GM19468 (cell line): ENCODE measurements at regions not wholly inside any gene's neighbourhood (a gene's known extent, or its start where the extent isn't known, plus 50 kb on each side); places are given as distances from the start of the nearest gene placed in this dataset.

Experiments used
- ATAC-seq: cut with Tn5 transposase; IDR thresholded peaks from one replicate; pipeline ENCODE4 v1.9.1; 2021; ENCODE audit warnings: mild to moderate bottlenecking, moderate library complexity, moderate number of reproducible peaks; ENCODE audit not compliant: unreplicated experiment; ENCODE audit errors: extremely low read depth

DNA sequence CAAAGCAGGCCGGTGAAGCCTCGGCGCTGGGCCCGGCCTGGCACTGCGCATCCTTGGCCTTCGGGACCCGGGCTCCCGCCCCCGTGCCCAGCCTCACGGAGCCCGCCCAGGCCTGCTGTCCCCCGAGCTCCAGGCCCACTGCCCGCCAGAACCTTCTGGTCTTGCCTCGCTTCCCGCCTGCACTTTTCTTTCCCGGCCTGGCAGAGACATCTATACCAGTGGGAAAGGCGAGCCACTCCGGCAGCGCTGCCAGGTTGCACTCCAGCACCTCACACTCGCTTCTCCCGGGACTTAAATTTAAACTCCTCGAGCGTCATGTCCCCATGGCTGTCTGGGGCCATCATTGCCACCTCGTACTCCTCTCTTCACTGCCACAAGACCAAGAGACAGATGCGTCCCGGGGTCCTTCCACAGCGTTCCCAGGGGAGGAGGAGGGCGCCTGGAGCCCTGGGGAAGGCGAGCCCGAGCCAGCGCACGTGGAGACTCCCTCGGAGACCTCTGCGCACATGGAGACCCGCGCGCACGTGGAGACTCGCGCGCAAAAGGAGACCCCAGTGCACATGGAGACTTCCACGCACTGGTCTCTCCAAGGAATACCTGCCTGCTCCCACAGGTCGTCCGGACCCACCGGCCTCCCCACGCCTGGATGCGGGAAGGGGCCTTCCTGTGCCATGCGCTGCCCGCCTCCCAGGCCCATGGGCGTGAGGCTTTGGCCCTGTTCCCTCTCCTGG lies 253.1 kb upstream of the SALL3 start:
- ATAC-seq, result no peak

DNA sequence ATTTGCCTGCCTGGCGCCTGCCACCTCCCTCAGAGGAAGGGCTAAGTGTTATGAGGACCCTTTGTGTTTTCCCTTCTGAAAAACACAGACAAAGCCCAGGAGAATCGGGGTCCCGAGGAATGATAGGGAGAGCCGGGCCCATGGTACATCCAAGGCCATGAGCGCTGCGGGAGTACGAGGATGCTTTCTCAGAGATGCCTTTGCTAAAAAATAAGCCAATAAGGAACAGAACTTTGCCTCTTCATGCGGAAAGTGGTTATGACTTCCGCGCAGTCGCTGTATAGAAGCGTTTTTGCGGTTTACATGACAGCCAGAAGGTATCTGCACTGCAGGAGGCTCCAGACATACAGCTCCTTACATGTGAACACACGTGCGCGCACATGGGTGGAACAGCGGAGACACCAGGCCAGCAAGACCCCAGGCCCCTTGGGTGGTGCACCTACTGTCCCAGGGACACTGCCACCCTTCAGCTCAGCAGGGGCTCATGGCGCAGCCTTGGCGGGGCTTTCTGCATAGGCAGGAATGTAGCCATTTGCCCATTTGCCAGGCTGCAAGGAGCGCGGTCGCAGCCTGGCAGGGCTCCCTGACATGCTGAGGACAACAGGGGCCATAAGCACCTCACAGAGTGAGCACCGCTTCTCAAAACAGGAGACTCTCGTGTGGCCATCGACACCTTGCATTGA lies 252.4 kb upstream of the SALL3 start:
- ATAC-seq, result no peak

GRCh38 chr18:78727877-78728783 lies 251.5 kb upstream of the SALL3 start:
- no peak for ATAC-seq

GRCh38 chr18:78728784-78729467 lies 250.7 kb upstream of the SALL3 start:
- ATAC-seq, result no peak

GRCh38 chr18:78730546-78730945 lies 249.1 kb upstream of the SALL3 start:
- no peak for ATAC-seq

- no peak for ATAC-seq
Observed at GRCh38 chr18:78731016-78731397, 248.6 kb upstream of the SALL3 start.

DNA sequence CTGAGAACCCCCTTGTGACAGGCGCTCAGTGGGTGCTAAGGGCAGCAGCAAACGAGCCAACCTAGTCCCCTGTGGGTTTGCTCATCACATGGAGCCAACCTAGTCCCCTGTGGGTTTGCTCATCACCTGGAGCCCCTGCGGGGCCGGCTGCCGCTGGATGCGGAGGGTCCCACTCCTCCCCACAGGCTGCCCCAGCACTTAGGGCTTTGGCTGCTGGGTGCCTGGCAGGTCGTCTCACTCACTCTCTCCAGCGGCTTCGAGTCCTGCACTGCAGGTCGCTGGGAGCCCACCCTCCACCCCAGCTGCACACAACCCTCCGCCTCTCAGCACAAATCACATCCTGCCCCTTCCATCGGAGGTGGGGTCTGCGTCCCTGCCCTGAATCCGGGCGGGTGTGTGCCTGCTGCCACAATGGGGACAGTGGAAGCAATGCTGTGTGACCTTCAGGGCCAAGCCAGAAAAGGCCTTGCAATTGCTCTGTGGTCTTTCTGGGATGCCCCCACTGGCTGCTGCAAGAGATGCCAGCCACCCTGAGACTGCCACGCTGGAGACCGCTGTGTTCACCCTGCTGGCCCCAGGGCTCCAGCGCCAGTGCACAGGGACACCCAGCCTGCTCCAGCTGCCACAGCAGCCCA lies 248.1 kb upstream of the SALL3 start:
- ATAC-seq, result no peak

DNA sequence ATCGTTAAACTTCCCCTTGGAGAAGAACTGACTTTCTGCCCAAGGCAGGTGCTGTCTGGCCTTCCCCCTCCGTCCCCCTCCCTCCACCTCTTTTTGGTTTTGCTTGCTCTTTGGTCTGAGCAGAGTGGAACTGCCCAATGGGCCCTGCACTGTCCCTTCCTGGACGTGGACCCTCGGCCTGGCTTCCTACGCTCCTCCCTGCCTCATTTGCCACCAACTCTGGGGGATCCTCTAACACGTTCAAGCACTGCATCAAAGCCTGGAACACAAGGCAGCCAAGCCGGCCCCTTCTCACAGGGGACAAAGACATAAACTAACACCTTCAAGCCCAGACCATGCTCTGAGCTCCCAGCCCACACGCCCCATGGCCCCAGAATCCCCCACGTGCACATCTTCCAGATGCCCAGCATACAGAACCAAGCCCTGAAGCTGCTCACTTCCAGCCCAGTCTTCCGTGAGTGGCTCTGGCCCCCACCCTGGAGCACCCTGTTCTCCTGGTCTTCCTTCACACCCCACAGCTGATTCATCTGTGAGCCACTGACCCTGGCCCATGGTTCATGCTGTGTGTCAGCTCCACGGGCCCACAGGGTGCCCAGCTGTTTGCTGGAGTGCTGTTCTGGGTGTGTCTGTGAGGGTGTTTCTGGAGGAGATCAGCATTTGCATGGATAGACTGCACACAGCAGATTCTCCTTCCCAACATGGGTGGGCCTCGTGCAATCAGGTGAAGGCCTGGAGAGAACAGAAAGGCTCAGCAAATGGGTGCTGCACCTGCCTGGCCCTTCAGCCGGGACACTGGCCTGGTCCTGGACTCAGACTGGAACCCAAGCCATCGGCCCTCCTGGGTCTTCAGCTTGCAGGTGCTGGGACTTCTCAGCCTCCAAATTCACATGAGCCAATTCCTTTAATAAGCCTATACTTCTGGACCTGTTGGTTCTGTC lies 247.1 kb upstream of the SALL3 start:
- ATAC-seq, result no peak

GRCh38 chr18:78733762-78734613 lies 245.6 kb upstream of the SALL3 start:
- ATAC-seq, result no peak

DNA sequence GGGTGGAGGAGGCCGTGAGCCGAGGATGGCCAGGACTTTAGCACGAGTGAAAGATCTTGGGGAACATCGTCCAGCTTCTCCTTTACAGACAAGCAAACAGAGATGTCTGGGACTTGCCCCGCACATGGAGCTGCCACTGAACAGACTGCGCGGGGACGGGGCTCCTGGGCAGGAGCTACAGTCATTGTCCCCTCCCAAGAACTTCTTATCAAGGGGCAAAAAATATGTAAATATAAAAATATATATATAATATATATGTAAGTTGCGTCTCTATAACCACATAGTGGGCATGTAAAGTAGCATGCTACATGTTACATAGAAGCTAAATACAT lies 245.0 kb upstream of the SALL3 start:
- ATAC-seq, result no peak

DNA sequence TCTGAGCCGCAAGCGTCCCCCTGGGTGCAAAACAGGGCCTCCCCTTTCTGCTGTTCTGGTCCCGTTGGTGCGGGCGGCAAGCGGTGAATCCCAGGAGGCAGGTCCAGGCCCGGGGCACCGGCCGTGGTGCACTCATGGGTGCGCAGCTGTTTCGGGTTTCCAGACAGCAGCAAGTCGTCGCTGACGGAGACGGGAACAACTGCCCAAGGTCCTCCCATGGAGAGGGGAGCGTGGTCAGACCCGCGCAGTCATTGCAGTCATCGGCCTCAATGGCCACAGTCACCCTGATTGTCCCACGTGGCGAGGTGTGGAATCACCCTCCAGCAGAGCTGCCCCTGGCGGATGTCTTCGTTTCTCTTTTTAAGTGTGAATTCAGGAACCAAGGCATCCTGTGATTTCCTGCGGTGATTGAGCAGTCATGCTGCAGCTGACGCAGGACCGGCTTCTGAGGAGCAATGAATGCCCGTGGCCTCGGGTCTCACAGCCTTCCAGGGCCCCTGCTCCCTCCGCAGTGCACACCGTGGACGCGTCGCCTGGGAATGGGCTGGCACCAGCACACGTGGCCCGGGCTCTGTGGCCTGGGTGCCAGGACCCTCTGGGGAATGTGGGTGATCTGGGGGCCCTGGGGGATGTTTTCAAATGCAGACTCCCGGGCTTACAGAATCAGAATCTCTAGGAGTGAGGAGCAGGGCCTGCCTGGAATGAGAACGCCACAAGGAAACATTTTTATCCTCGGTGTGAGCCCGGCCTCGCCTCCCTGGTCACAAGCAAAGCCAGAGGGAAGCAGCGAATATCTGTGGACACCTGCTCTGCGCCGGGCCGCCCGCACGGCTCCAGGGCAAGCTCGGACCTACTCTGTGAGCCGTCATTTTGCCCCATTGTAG lies 244.2 kb upstream of the SALL3 start:
- no peak for ATAC-seq

- ATAC-seq, result no peak
Observed at GRCh38 chr18:78736015-78736690, 243.5 kb upstream of the SALL3 start.

GRCh38 chr18:78737006-78737915 lies 242.4 kb upstream of the SALL3 start:
- ATAC-seq, result no peak

- no peak for ATAC-seq
Observed at GRCh38 chr18:78738076-78738690, 241.4 kb upstream of the SALL3 start.

DNA sequence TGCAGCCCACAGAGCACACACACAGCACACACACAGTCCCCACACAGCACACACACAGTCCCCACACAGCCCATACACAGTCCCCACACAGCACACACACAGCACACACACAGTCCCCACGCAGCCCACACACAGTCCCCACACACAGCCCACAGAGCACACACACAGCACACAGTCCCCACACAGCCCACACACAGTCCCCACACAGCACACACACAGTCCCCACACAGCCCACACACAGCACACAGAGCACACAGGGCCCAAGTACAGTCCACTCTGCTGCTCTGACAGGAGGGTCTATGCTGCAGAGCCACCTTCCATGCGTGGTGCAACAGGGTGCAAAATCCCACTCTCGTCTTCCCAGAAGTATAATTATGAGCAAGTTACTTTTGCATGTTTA lies 240.5 kb upstream of the SALL3 start:
- ATAC-seq, result no peak
